ENCODE measurements at regions not wholly inside any gene's neighbourhood (a gene's known extent, or its start where the extent isn't known, plus 50 kb on each side); places are given as distances from the start of the nearest gene placed in this dataset.

GRCh38 chr5:77853353-77853907 is 77.3 kb upstream of the TBCA start:
- Mint-ChIP-seq H3K27ac (peak overlapping the region; percentile 2), H3K36me3 (ENCODE audit: low read depth) (peaks cover 7% of the 10 kb centered on the region), H3K4me1 (peaks cover 12% of the 10 kb centered on the region), H3K4me3 (peak overlapping the region; percentile 15), H3K27me3 (peaks cover 79% of the 10 kb centered on the region)
- H3K9me3 ChIP-seq (ENCODE audit: control insufficient read depth, low read length, poor library complexity, severe bottlenecking), result no peaks in the 10 kb centered on the region
- DNase-seq (no peak), ATAC-seq (no peak)

DNA sequence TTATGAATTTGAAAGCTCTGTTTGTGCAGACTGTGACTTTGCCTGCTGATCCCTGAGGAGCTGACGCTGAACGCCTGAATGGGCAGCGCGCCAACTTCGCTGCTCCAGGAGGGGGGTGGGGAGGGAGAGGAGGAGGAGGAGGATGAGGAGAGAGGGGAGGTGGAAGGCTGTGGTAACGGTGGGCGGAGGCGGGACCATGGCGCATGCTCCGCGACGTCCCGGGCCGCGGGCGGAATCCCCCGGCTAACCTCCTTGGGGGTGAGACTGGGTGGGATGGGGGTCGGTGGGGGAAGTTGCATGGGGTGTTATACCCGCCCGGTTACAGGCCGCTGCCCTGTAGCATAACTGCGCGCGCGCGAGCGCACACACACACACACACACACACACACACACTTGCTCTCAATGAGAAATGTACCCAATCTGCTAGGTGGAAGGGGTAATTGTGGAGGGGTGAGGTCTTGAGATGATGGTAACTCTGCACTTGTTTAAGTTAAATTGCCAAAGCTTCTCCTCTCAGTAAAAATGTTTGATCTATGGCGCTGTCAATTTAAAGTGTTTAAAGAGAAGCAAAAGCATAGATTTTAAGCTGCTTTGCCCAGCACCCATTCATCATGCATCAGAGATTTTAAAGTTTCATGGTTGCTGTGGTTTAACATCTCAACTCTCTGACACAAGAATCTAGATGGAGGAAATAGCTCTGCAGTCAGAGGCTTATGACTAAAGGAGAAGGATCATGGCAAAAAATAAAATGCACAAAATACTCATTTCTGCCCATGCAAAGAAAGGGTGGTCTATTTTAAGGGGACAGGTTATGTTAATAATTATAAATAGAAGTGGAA is 76.6 kb upstream of the TBCA start:
- peaks cover 80% of the 10 kb centered on the region for H3K27me3 Mint-ChIP-seq
- peak; percentile 69 for ATAC-seq
- H3K9me3 ChIP-seq (ENCODE audit: control insufficient read depth, low read length, poor library complexity, severe bottlenecking), result no peaks in the 10 kb centered on the region
- H3K4me1 Mint-ChIP-seq, result peaks cover 12% of the 10 kb centered on the region
- peak overlapping the region; percentile 92 for H3K4me3 Mint-ChIP-seq
- peak overlapping the region; percentile 2 for H3K27ac Mint-ChIP-seq
- DNase-seq, result no peak
- H3K36me3 Mint-ChIP-seq (ENCODE audit: low read depth), result peaks cover 7% of the 10 kb centered on the region

DNA sequence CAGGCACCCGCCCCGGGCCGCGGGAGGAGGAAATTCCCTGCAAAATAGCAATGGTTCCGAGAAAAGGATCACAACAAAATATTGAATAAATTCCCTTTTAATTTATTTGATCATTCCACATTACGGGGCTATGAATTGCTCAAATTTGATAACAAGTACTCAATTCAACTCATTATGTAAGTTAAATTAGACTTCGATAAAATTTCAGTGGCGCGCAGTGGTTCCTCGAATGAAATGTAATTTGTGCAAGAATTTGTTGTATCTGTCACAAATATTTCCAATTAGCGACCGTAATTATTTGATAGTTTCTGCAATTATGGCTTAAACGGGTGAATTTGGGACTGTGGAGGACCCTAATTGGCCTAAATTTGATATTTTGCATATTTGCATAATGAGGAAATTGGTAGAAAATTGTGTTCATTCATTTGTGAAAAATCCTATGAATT is 76.0 kb upstream of the TBCA start:
- Mint-ChIP-seq H3K4me3 (peak overlapping the region; percentile 92), H3K27ac (no peak overlapping the region), H3K27me3 (peaks cover 82% of the 10 kb centered on the region), H3K36me3 (ENCODE audit: low read depth) (peaks cover 7% of the 10 kb centered on the region), H3K4me1 (peaks cover 12% of the 10 kb centered on the region)
- no peak for DNase-seq
- peak; percentile 4 for ATAC-seq
- no peaks in the 10 kb centered on the region for H3K9me3 ChIP-seq (ENCODE audit: control insufficient read depth, low read length, poor library complexity, severe bottlenecking)

DNA sequence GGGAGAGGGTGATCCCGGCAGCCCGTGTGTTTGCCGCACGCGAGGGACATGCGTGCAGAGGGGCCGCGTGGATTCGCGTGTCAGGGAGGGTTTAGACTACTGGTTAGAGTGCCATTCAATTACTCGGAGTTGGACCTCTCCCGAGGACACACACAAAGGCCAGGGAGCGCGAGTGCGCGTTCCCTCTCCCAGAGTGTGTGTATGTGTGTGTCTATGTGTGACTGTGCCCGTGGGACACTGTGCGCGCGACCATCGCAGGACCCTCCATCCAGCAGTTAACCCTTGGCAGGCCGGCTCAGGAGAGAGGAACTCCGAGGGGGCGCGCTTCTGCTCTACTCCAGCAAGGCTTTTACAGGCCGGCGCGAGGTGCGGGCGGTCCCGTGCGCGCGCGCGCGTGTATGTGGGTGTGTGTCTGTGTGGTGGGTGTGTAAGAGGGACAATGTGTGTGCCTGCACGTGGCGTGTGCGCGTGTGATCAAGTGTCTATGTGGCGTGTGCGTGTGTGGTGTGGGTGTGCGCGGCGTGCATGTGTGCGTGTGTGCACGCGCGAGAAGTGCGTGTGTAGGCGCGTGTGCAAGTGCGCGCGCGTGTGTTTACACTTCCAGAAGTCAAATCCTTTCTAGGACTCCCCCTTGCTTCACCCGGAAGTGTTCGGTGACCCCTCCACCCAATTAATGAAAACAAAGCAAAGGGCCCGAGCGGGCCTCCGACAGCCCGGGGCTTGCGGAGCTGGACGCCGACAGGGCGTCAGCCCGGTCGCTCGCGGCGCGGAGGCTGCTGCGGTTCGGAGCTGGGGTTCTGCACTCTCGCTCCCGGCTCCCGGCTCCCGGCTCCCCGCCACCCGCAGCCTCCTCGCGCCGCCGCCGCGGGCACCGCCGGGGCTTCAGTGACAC is 75.3 kb upstream of the TBCA start:
- ATAC-seq, result peak; percentile 26
- DNase-seq, result no peak
- Mint-ChIP-seq H3K4me3 (peak overlapping the region; percentile 92), H3K27ac (no peak overlapping the region), H3K4me1 (peaks cover 12% of the 10 kb centered on the region), H3K36me3 (ENCODE audit: low read depth) (peaks cover 7% of the 10 kb centered on the region), H3K27me3 (peaks cover 83% of the 10 kb centered on the region)
- H3K9me3 ChIP-seq (ENCODE audit: control insufficient read depth, low read length, poor library complexity, severe bottlenecking), result no peaks in the 10 kb centered on the region

DNA sequence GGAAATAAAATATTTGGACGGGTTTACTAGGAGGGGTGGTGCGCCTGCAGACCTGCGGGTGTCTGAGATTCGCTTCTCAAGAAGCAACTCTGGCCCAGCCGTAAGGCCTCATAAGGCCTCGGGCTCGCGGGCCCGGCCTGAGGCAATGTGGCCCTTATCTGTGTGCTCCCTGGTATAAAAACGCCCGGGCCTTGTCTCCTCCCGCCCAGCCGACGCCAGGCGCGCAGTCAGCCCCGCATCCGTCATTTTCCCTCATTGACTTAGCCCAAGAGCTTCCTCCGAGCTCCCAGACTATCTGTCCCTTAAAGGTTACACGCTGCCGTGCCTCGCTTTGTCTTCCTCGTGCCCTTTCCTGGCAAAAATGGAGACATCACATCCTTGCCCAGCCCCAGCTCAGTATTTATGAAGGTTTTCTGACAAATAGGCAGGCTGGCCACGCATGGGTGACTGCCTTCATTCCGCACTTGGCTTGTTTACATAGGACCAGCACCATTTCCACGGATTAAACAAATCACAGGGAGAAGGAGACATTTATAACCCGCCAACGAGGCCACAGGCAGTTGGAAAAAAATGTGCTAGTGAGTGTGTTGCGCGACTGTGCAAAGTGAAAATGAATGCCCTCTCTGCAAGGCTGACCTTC is 74.5 kb upstream of the TBCA start:
- H3K27ac Mint-ChIP-seq, result no peak overlapping the region

GRCh38 chr5:77849308-77849900 is 73.3 kb upstream of the TBCA start:
- peaks cover 19% of the 10 kb centered on the region for H3K4me1 Mint-ChIP-seq
- H3K36me3 Mint-ChIP-seq (ENCODE audit: low read depth), result peaks cover 6% of the 10 kb centered on the region
- peak overlapping the region; percentile 43 for H3K4me3 Mint-ChIP-seq
- H3K9me3 ChIP-seq (ENCODE audit: control insufficient read depth, low read length, poor library complexity, severe bottlenecking), result no peaks in the 10 kb centered on the region
- peaks cover 89% of the 10 kb centered on the region for H3K27me3 Mint-ChIP-seq
- ATAC-seq (no peak), DNase-seq (no peak)
- no peak overlapping the region for H3K27ac Mint-ChIP-seq

More for the DNA sequence above, 74.5 kb upstream of the TBCA start:
- peak overlapping the region; percentile 92 for H3K4me3 Mint-ChIP-seq
- DNase-seq (no peak), ATAC-seq (no peak)
- H3K36me3 Mint-ChIP-seq (ENCODE audit: low read depth), result peaks cover 3% of the 10 kb centered on the region
- peaks cover 12% of the 10 kb centered on the region for H3K4me1 Mint-ChIP-seq
- H3K9me3 ChIP-seq (ENCODE audit: control insufficient read depth, low read length, poor library complexity, severe bottlenecking), result no peaks in the 10 kb centered on the region
- H3K27me3 Mint-ChIP-seq, result peaks cover 83% of the 10 kb centered on the region

GRCh38 chr5:77847814-77848290 is 71.7 kb upstream of the TBCA start:
- no peak overlapping the region for H3K4me3 Mint-ChIP-seq
- no peak overlapping the region for H3K27ac Mint-ChIP-seq
- H3K9me3 ChIP-seq (ENCODE audit: control insufficient read depth, low read length, poor library complexity, severe bottlenecking), result no peaks in the 10 kb centered on the region
- H3K27me3 Mint-ChIP-seq, result peaks cover 87% of the 10 kb centered on the region
- H3K4me1 Mint-ChIP-seq, result peaks cover 19% of the 10 kb centered on the region
- ATAC-seq, result no peak
- peaks cover 6% of the 10 kb centered on the region for H3K36me3 Mint-ChIP-seq (ENCODE audit: low read depth)
- DNase-seq, result no peak

GRCh38 chr5:77847129-77847460 is 71.0 kb upstream of the TBCA start:
- peaks cover 14% of the 10 kb centered on the region for H3K4me1 Mint-ChIP-seq
- H3K27me3 Mint-ChIP-seq, result peaks cover 91% of the 10 kb centered on the region
- DNase-seq (no peak), ATAC-seq (no peak)
- H3K36me3 Mint-ChIP-seq (ENCODE audit: low read depth), result peaks cover 6% of the 10 kb centered on the region
- H3K4me3 Mint-ChIP-seq, result no peak overlapping the region
- no peaks in the 10 kb centered on the region for H3K9me3 ChIP-seq (ENCODE audit: control insufficient read depth, low read length, poor library complexity, severe bottlenecking)
- no peak overlapping the region for H3K27ac Mint-ChIP-seq

GRCh38 chr5:77846422-77847128 is 70.4 kb upstream of the TBCA start:
- no peak overlapping the region for H3K27ac Mint-ChIP-seq
- no peak overlapping the region for H3K4me3 Mint-ChIP-seq
- H3K36me3 Mint-ChIP-seq (ENCODE audit: low read depth), result peaks cover 6% of the 10 kb centered on the region
- DNase-seq (no peak), ATAC-seq (no peak)
- H3K27me3 Mint-ChIP-seq, result peaks cover 91% of the 10 kb centered on the region
- H3K4me1 Mint-ChIP-seq, result peaks cover 14% of the 10 kb centered on the region
- no peaks in the 10 kb centered on the region for H3K9me3 ChIP-seq (ENCODE audit: control insufficient read depth, low read length, poor library complexity, severe bottlenecking)

GRCh38 chr5:77845324-77845646 is 69.1 kb upstream of the TBCA start:
- Mint-ChIP-seq H3K36me3 (ENCODE audit: low read depth) (peaks cover 4% of the 10 kb centered on the region), H3K27me3 (peaks cover 82% of the 10 kb centered on the region), H3K4me3 (peak overlapping the region; percentile 86), H3K27ac (no peak overlapping the region), H3K4me1 (peaks cover 10% of the 10 kb centered on the region)
- no peaks in the 10 kb centered on the region for H3K9me3 ChIP-seq (ENCODE audit: control insufficient read depth, low read length, poor library complexity, severe bottlenecking)
- DNase-seq (no peak), ATAC-seq (no peak)

DNA sequence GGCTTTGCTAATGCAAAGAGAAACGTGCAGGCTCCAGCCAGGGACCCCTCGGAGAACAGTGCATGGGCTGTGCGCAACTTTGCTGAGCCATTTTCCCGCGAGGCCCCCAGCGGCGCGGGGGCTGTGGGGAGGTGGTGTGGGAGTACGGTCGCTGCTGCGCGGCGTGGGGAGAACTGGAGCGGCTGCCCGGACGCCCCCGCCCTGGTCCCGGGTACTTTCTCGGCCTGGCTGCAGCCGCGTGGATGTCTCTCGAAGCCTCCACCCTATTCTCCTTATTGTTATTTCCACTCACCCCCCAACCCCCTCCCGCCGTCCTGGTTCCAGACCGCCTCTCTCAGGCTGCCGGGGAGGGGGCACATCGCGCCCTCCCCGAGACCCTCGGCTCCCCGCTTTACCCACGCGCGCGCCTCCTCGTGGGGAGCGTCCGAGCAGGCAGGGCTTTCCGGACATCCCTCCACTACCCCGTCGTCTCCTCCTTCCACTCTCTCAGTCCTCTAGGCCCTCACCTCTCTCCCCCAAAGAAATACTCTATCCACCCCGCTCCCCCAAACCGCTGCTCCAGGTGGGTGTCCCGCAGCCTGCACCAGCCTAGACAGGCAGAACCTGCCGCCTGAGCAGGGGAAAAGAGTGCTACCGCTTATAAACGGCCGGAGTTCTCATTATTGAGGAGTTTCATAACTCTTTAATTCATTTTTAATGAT is 68.6 kb upstream of the TBCA start:
- DNase-seq (no peak), ATAC-seq (no peak)
- Mint-ChIP-seq H3K4me1 (peaks cover 10% of the 10 kb centered on the region), H3K4me3 (peak overlapping the region; percentile 86), H3K27ac (no peak overlapping the region), H3K36me3 (ENCODE audit: low read depth) (peaks cover 4% of the 10 kb centered on the region), H3K27me3 (peaks cover 77% of the 10 kb centered on the region)
- no peaks in the 10 kb centered on the region for H3K9me3 ChIP-seq (ENCODE audit: control insufficient read depth, low read length, poor library complexity, severe bottlenecking)

DNA sequence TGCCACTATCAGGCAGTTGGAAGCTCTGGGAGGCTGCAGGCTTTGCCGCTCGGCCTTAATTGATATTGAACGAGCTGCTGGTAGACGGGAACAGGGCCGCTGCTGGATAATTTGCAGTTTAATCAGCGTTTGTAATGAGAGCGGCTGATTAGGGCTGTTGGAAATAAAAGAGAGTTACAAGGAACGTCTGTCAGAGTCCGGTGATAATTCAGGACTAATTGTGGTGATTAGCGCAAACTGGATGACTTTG is 68.2 kb upstream of the TBCA start:
- no peak for ATAC-seq
- H3K4me1 Mint-ChIP-seq, result peaks cover 10% of the 10 kb centered on the region
- peak overlapping the region; percentile 86 for H3K4me3 Mint-ChIP-seq
- H3K27me3 Mint-ChIP-seq, result peaks cover 77% of the 10 kb centered on the region
- H3K9me3 ChIP-seq (ENCODE audit: control insufficient read depth, low read length, poor library complexity, severe bottlenecking), result no peaks in the 10 kb centered on the region
- peaks cover 4% of the 10 kb centered on the region for H3K36me3 Mint-ChIP-seq (ENCODE audit: low read depth)
- H3K27ac Mint-ChIP-seq, result no peak overlapping the region
- no peak for DNase-seq
